ENCODE measurements at regions not wholly inside any gene's neighbourhood (a gene's known extent, or its start where the extent isn't known, plus 50 kb on each side); places are given as distances from the start of the nearest gene placed in this dataset.

- H3K4me3 ChIP-seq (replicated peaks; ENCODE audit: insufficient read depth, low read length) = no peak overlapping the region
- DNase-seq (ENCODE audit: low read depth in 1 of 2, low spot score in 1 of 2) = no peak
- TF ChIP-seq CTCF (IDR thresholded peaks at IDR 0.05; ENCODE audit: insufficient read depth, low read length) (no peak), GABPA (IDR thresholded peaks at IDR 0.05; ENCODE audit: low read depth) (no peak), SPI1 (IDR thresholded peaks at IDR 0.05; ENCODE audit: borderline replicate concordance, low read depth) (no peak), REST (IDR thresholded peaks at IDR 0.05; ENCODE audit: insufficient replicate concordance, low read depth) (no peak)
- H3K27ac ChIP-seq (replicated peaks) = no peak overlapping the region
- H3K27me3 ChIP-seq (ENCODE audit: insufficient read depth, poor library complexity, severe bottlenecking) = no peaks in the 10 kb centered on the region
Measured at GRCh38 chr10:130351466-130352290, 215.5 kb downstream of the GLRX3 start.

GRCh38 chr10:130352291-130352645, 216.1 kb downstream of the GLRX3 start:
- no peak for DNase-seq (ENCODE audit: low read depth in 1 of 2, low spot score in 1 of 2)
- no peak overlapping the region for H3K27ac ChIP-seq (replicated peaks)
- H3K27me3 ChIP-seq (ENCODE audit: insufficient read depth, poor library complexity, severe bottlenecking) = no peaks in the 10 kb centered on the region
- TF ChIP-seq GABPA (IDR thresholded peaks at IDR 0.05; ENCODE audit: low read depth) (no peak), SPI1 (IDR thresholded peaks at IDR 0.05; ENCODE audit: borderline replicate concordance, low read depth) (no peak), CTCF (IDR thresholded peaks at IDR 0.05; ENCODE audit: insufficient read depth, low read length) (no peak), REST (IDR thresholded peaks at IDR 0.05; ENCODE audit: insufficient replicate concordance, low read depth) (no peak), POLR2AphosphoS5 (IDR thresholded peaks at IDR 0.05; ENCODE audit: low read depth) (no peak)
- no peak overlapping the region for H3K4me3 ChIP-seq (replicated peaks; ENCODE audit: insufficient read depth, low read length)

- no peak for TF ChIP-seq REST (IDR thresholded peaks at IDR 0.05; ENCODE audit: insufficient replicate concordance, low read depth)
- no peak for TF ChIP-seq GABPA (IDR thresholded peaks at IDR 0.05; ENCODE audit: low read depth)
- no peak for TF ChIP-seq SPI1 (IDR thresholded peaks at IDR 0.05; ENCODE audit: borderline replicate concordance, low read depth)
- TF ChIP-seq POLR2AphosphoS5 (IDR thresholded peaks at IDR 0.05; ENCODE audit: low read depth) = no peak
- TF ChIP-seq CTCF (IDR thresholded peaks at IDR 0.05; ENCODE audit: insufficient read depth, low read length) = no peak
- Histone ChIP-seq H3K27ac (replicated peaks) (no peak overlapping the region), H3K27me3 (ENCODE audit: insufficient read depth, poor library complexity, severe bottlenecking) (no peaks in the 10 kb centered on the region), H3K4me3 (replicated peaks; ENCODE audit: insufficient read depth, low read length) (no peak overlapping the region)
- DNase-seq (ENCODE audit: low read depth in 1 of 2, low spot score in 1 of 2) = no peak
Measured at GRCh38 chr10:130353928-130354572, 217.9 kb downstream of the GLRX3 start.
